Cardiac fibroblast (primary cell): ENCODE measurements at regions not wholly inside any gene's neighbourhood (a gene's known extent, or its start where the extent isn't known, plus 50 kb on each side); places are given as distances from the start of the nearest gene placed in this dataset.

ENCODE experiments used
- DNase-seq, 2 donors: peaks; one replicate each; pipeline versions ENCODE4 v3.0.0 to v3.0.0-alpha.2; 2010; ENCODE audit warnings: low read depth in 2 of 2
- H3K4me3 ChIP-seq, 2 donors: replicated peaks in 1 of 2; 1 replicate in 1 of 2; 2 replicates in 1 of 2; pipeline ENCODE4 v1.5.1; 2011; ENCODE audit warnings: low read depth in 2 of 2, low read length in 2 of 2, mild to moderate bottlenecking in 2 of 2, moderate library complexity in 1 of 2
- CTCF ChIP-seq: IDR thresholded peaks from one replicate; pipeline ENCODE4 v1.5.1; 2011; ENCODE audit warnings: low read depth, mild to moderate bottlenecking, low read length, inconsistent platforms

DNA sequence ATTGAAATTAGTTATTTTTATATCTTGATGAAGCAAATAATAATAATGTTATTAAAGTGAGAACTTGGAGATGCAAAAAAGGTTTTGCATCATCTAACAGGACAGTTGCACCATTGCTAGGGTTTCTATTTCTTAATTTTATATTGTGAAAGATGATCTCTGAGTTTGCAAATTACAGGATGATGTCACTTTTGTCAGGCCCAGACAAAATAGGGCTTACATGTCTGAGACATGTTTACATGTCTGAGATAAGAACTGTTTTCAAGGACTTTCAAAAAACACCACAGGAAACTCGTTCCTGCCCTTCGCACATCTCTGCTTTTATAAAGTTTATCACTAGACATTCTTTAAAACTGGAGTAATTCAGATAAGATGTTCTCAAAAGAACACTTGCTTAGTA is 1075.8 kb upstream of the MANEA start:
- DNase-seq: no peak
- H3K4me3 ChIP-seq: no peak overlapping the region
- TF ChIP-seq CTCF: no peak

DNA sequence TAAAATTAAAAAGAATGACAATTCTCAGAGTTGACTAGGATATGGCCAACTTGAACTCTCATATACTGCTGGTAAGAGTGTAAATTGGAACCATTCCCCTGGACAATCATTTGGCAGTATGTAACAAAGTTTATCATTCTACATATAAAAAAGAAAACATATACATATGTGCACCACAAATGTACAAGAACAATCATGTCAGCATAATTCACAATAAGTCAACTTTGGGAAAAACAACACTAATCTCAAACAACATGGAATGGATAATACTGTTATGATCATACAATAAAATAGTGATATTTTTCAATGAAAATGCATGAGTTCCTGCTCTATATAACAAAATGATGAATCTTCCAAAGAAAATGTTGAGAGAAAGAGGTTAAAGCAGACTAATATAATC is 1078.7 kb upstream of the EPHA7 start:
- no peak for TF ChIP-seq CTCF
- no peak for DNase-seq

DNA sequence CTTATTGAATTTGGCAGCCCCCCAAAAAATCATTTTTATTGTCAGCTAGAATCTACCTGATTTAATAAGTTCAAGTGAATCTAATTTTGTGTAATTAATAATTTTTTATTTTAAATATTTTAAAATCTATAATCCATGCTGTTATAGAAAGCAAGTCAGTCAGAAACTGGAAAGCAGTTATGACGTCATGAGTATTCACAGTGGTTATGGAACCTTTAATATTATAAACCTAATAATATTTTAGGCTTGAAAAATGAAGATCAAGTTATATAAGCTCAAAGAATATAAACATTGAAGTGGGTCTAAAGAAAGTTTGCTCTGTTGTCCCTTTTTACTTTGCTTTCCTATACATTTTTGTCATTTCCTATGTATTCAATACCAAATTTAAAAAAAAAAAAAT is 1075.1 kb upstream of the EPHA7 start:
- TF ChIP-seq CTCF: no peak
- H3K4me3 ChIP-seq: no peak overlapping the region
- no peak for DNase-seq

More for the DNA sequence above, 1078.7 kb upstream of the EPHA7 start:
- no peak overlapping the region for H3K4me3 ChIP-seq

- no peak for DNase-seq
- no peak for TF ChIP-seq CTCF
- no peak overlapping the region for H3K4me3 ChIP-seq
Measured at GRCh38 chr6:94487371-94487770, 1068.0 kb upstream of the EPHA7 start.

- DNase-seq: no peak
- no peak for TF ChIP-seq CTCF
- no peak overlapping the region for H3K4me3 ChIP-seq
Measured at GRCh38 chr6:94478133-94479005, 1059.0 kb upstream of the EPHA7 start.

- no peak overlapping the region for H3K4me3 ChIP-seq
- no peak for TF ChIP-seq CTCF
- no peak for DNase-seq
Measured at GRCh38 chr6:94468830-94469229, 1049.5 kb upstream of the EPHA7 start.
